Endodermal cell (in vitro differentiated cells): ENCODE measurements at regions not wholly inside any gene's neighbourhood (a gene's known extent, or its start where the extent isn't known, plus 50 kb on each side); places are given as distances from the start of the nearest gene placed in this dataset.

Experiments
- DNase-seq: peaks from one replicate; pipeline ENCODE4 v3.0.0-alpha.2; 2017
- H3K27ac ChIP-seq: 2 replicates; pipeline ENCODE4 v1.5.1; 2013; ENCODE audit warnings: mild to moderate bottlenecking, low read depth, low read length, moderate library complexity
- H3K27me3 ChIP-seq: 2 replicates; pipeline ENCODE4 v1.6.1; 2013; ENCODE audit warnings: mild to moderate bottlenecking, low read length, moderate library complexity; ENCODE audit not compliant: insufficient read depth, control insufficient read depth, poor library complexity, severe bottlenecking
- H3K36me3 ChIP-seq: 2 replicates; pipeline ENCODE4 v1.7.0; 2013; ENCODE audit warnings: mild to moderate bottlenecking, low read length, moderate library complexity; ENCODE audit not compliant: control insufficient read depth, insufficient read depth
- H3K4me1 ChIP-seq: one replicate; pipeline ENCODE4 v1.7.0; 2013; ENCODE audit warnings: low read length; ENCODE audit not compliant: control insufficient read depth, insufficient read depth
- H3K4me3 ChIP-seq: 2 replicates; pipeline ENCODE4 v1.5.1; 2013; ENCODE audit warnings: mild to moderate bottlenecking, low read length, moderate library complexity
- H3K9ac ChIP-seq: 2 replicates; pipeline ENCODE4 v1.6.1; 2013; ENCODE audit warnings: mild to moderate bottlenecking, low read length, moderate library complexity; ENCODE audit not compliant: poor library complexity, severe bottlenecking; ENCODE audit errors: extremely low read depth
- H3K9me3 ChIP-seq: 2 replicates; pipeline ENCODE4 v1.6.1; 2013; ENCODE audit warnings: mild to moderate bottlenecking, low read length, moderate library complexity; ENCODE audit not compliant: control insufficient read depth
- H3K27ac Mint-ChIP-seq: 2 replicates; pipeline ENCODE4 v1.8.0; 2020; ENCODE audit warnings: mixed read lengths
- H3K27me3 Mint-ChIP-seq: 2 replicates; pipeline ENCODE4 v1.8.0; 2021; ENCODE audit warnings: mild to moderate bottlenecking, mixed read lengths; ENCODE audit not compliant: insufficient read depth
- H3K36me3 Mint-ChIP-seq: 2 replicates; pipeline ENCODE4 v1.8.0; 2020; ENCODE audit warnings: low read depth, mixed read lengths
- H3K4me1 Mint-ChIP-seq: 2 replicates; pipeline ENCODE4 v1.8.0; 2020; ENCODE audit warnings: mixed read lengths
- H3K4me3 Mint-ChIP-seq: 2 replicates; pipeline ENCODE4 v1.8.0; 2020; ENCODE audit warnings: mild to moderate bottlenecking, moderate library complexity, mixed read lengths
- H3K9me3 Mint-ChIP-seq: 2 replicates; pipeline ENCODE4 v1.8.0; 2020; ENCODE audit warnings: mild to moderate bottlenecking, mixed read lengths
- WGBS, 2 experiments: methylation state at CpG; one replicate each; pipeline versions ENCODE4 v1.1.5 to v1.1.7; 2013; ENCODE audit warnings: missing lambda C conversion rate in 2 of 2, mixed read lengths in 1 of 2; ENCODE audit not compliant: insufficient coverage in 1 of 2, insufficient read length in 1 of 2; 5-methylcytosine and 5-hydroxymethylcytosine counted together
- TF ChIP-seq, protein P1 (sequence below): fragments of 200-600 bp; sonication (generic); conservative IDR thresholded peaks from 2 replicates; pipeline ENCODE4 v1.5.0; 2021; ENCODE audit warnings: antibody characterized with exemption, mild to moderate bottlenecking

DNA sequence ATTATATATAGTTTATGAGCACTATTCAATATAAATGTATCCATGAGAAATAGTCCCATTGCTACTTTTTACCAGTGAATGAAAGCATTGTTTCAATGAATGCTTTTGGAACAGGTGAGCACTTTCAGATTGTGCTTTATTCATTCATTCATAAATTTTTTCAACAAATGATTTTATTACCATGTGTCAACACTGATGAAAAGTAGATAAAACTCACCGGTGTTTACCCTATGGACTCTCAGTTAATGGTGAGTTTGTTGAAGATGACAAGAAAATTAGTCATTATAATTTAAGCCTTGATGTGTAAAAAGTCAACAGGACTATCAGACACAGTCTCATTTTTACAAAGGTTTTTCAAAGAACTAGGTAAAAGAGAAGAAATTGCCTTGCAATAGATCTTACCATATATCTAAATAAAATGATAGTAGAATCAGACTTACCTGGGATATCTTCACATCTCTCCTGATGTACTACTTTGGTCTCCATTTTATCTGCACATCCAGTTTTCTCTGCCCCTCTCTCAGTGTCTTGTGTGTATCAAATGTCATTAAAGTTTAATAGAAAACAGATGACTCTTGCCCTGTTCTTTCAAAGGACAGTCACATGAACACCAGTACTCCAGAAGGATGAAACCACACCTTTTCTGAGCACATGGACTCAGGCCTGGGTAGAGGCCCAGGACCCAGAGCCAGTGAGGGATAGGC is 325.3 kb upstream of the RND3 start:
- Mint-ChIP-seq H3K4me1 (peaks cover 4% of the 10 kb centered on the region), H3K9me3 (no peaks in the 10 kb centered on the region), H3K27me3 (no peaks in the 10 kb centered on the region), H3K36me3 (no peaks in the 10 kb centered on the region), H3K4me3 (no peak overlapping the region), H3K27ac (no peak overlapping the region)
- no peak for DNase-seq
- Histone ChIP-seq H3K36me3 (no peaks in the 10 kb centered on the region), H3K27me3 (no peaks in the 10 kb centered on the region), H3K9me3 (no peaks in the 10 kb centered on the region), H3K4me1 (no peaks in the 10 kb centered on the region), H3K4me3 (no peak overlapping the region), H3K27ac (no peak overlapping the region), H3K9ac (no peak overlapping the region)
- TF ChIP-seq, protein P1, sequence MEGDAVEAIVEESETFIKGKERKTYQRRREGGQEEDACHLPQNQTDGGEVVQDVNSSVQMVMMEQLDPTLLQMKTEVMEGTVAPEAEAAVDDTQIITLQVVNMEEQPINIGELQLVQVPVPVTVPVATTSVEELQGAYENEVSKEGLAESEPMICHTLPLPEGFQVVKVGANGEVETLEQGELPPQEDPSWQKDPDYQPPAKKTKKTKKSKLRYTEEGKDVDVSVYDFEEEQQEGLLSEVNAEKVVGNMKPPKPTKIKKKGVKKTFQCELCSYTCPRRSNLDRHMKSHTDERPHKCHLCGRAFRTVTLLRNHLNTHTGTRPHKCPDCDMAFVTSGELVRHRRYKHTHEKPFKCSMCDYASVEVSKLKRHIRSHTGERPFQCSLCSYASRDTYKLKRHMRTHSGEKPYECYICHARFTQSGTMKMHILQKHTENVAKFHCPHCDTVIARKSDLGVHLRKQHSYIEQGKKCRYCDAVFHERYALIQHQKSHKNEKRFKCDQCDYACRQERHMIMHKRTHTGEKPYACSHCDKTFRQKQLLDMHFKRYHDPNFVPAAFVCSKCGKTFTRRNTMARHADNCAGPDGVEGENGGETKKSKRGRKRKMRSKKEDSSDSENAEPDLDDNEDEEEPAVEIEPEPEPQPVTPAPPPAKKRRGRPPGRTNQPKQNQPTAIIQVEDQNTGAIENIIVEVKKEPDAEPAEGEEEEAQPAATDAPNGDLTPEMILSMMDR = no peak
- 78% methylated on average over 1 of the region's 1 CpG; no CpG with 5 or more reads in 1 of the 2 experiments for WGBS, 2 experiments

DNA sequence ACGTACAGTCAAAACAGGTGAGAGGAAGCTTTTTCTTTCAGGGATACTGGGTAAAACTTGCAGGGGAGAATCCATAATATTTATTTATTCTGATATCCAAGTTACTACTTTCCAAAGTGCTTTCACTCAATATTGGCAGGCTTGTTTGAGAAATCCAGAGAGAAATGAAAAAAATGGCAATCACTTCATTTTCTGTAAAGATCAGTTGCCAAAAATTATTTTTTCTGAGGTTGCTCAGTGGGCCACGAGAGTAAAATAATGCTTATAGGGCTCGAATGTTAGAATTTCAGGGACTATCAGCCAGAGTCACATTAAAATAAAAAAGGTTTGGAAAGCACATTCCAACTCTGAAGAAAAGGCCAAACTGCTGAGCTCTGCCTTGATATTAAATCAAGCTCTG is 324.6 kb upstream of the RND3 start:
- no peaks in the 10 kb centered on the region for H3K36me3 Mint-ChIP-seq

DNA sequence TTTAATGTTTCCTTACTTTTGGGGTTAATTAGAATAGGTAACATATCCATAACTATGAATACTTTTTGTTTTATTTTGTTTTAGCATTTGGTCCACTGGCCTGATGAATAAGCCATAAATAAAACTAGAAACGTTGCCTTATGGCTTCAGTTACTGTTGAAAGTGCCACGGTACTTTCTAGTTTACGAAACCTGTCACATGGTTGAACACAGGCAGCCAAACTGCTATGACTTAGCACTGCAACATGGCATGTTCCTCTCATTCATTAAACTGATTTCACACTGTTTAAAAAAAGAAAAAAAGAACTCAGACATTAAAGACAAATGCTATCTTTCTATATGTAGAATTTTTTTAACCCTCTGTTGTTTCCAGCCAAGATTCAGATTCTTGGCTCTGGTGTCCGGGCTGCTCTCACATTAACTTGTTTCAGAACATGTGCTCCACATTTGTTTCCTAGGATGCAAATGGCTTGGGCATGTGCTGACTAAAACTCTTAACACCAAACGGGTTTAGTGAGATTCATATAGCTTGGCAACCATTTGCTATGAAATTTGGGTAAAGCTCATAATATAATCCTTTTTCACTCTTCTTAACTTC is 323.9 kb upstream of the RND3 start:
- H3K4me3 Mint-ChIP-seq = no peak overlapping the region
- Histone ChIP-seq H3K9me3 (no peaks in the 10 kb centered on the region), H3K27me3 (no peaks in the 10 kb centered on the region), H3K4me1 (no peaks in the 10 kb centered on the region), H3K4me3 (no peak overlapping the region), H3K9ac (no peak overlapping the region), H3K36me3 (no peaks in the 10 kb centered on the region), H3K27ac (no peak overlapping the region)
- no peaks in the 10 kb centered on the region for H3K36me3 Mint-ChIP-seq
- DNase-seq = no peak
- no peaks in the 10 kb centered on the region for H3K27me3 Mint-ChIP-seq
- no peaks in the 10 kb centered on the region for H3K9me3 Mint-ChIP-seq
- TF ChIP-seq, protein P1 = no peak
- H3K27ac Mint-ChIP-seq = no peak overlapping the region
- WGBS, 2 experiments = 73 to 95% methylated on average over 2 to 5 of the region's 5 CpGs
- peaks cover 4% of the 10 kb centered on the region for H3K4me1 Mint-ChIP-seq

More for the DNA sequence above, 324.6 kb upstream of the RND3 start:
- Mint-ChIP-seq H3K4me3 (no peak overlapping the region), H3K27me3 (no peaks in the 10 kb centered on the region), H3K27ac (no peak overlapping the region), H3K9me3 (no peaks in the 10 kb centered on the region), H3K4me1 (peaks cover 4% of the 10 kb centered on the region)
- Histone ChIP-seq H3K4me1 (no peaks in the 10 kb centered on the region), H3K27ac (no peak overlapping the region), H3K9me3 (no peaks in the 10 kb centered on the region), H3K36me3 (no peaks in the 10 kb centered on the region), H3K9ac (no peak overlapping the region), H3K4me3 (no peak overlapping the region), H3K27me3 (no peaks in the 10 kb centered on the region)
- 86 to 95% methylated on average over 3 of the region's 3 CpGs for WGBS, 2 experiments
- DNase-seq = no peak
- TF ChIP-seq, protein P1 = no peak
